GM23338 (cell line): ENCODE measurements at regions not wholly inside any gene's neighbourhood (a gene's known extent, or its start where the extent isn't known, plus 50 kb on each side); places are given as distances from the start of the nearest gene placed in this dataset.

Experiments
- CREB1 ChIP-seq: fragments of 250-450 bp; sonication (Bioruptor Pico); IDR thresholded peaks from 2 replicates; pipeline ENCODE4 v1.5.0; 2020; ENCODE audit warnings: low read depth, mild to moderate bottlenecking, moderate library complexity
- CTCF ChIP-seq, 2 experiments: fragments of 200-600 bp in 1 of 2; sonication (generic) in 1 of 2; conservative IDR thresholded peaks; 2 replicates each; pipeline versions ENCODE4 v1.5.1 to v1.6.1; 2016 to 2017; ENCODE audit warnings: antibody characterized with exemption in 2 of 2, low read depth in 2 of 2, mild to moderate bottlenecking in 2 of 2, moderate library complexity in 1 of 2
- ETS1 ChIP-seq: IDR thresholded peaks from 2 replicates; pipeline ENCODE4 v1.6.1; 2016; ENCODE audit warnings: antibody characterized with exemption
- EZH2 ChIP-seq: fragments of 200-600 bp; sonication (generic); IDR thresholded peaks from one replicate; pipeline ENCODE4 v1.8.0; 2017; ENCODE audit warnings: antibody characterized with exemption, mild to moderate bottlenecking, low read depth; ENCODE audit not compliant: unreplicated experiment
- NANOG ChIP-seq: IDR thresholded peaks from 2 replicates; pipeline ENCODE4 v1.6.1; 2016; ENCODE audit warnings: antibody characterized with exemption, borderline replicate concordance
- ZNF114 ChIP-seq: fragments of 250-450 bp; sonication (Bioruptor Pico); IDR thresholded peaks from 2 replicates; pipeline ENCODE4 v1.5.0; 2020; ENCODE audit warnings: mild to moderate bottlenecking, moderate library complexity
- ZNF331 ChIP-seq: fragments of 250-450 bp; sonication (Bioruptor Pico); IDR thresholded peaks from 2 replicates; pipeline ENCODE4 v1.5.0; 2020; ENCODE audit warnings: low read depth, mild to moderate bottlenecking, moderate library complexity
- ZNF462 ChIP-seq: fragments of 250-450 bp; sonication (Bioruptor Pico); IDR thresholded peaks from 2 replicates; pipeline ENCODE4 v1.5.0; 2020; ENCODE audit warnings: mild to moderate bottlenecking, moderate library complexity

DNA sequence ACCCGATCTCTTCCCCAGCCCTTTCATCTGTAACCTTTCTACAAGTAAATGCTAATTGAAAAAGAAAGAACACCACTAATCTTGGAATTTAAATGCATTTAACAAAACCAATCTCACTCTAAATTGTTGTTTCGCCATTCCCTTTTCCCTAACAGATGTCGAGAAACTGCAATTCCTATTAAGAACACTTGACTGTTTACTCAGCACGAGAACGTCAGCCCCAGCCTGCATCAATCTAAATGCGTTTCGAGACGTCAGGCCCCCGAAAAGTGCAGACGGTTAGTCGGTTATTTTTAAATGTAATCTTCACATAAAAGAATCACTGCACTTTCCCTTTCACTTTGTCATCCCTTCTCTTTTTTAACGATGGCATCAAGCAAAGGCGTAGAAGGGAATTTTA, 837.6 kb downstream of the VRK1 start (continued):
- TF ChIP-seq ZNF462 (CRISPR knock-in tag), result no peak
- TF ChIP-seq CREB1 (CRISPR knock-in tag), result no peak
- no peak for TF ChIP-seq ZNF331 (CRISPR knock-in tag)
- TF ChIP-seq EZH2, result no peak
- TF ChIP-seq ZNF114 (CRISPR knock-in tag), result no peak
- no peak for TF ChIP-seq NANOG
- TF ChIP-seq CTCF (conservative IDR thresholded peaks at IDR 0.05; ENCODE audit: low read depth in 2 of 2), result no peak
- no peak for TF ChIP-seq ETS1
